ENCODE measurements at regions not wholly inside any gene's neighbourhood (a gene's known extent, or its start where the extent isn't known, plus 50 kb on each side); places are given as distances from the start of the nearest gene placed in this dataset.

GRCh38 chr3:127369356-127369935 is 81.6 kb upstream of the PRR20G start:
- no peak for DNase-seq
- intact Hi-C loops (cut with DNase I) = no loop called here
- Histone ChIP-seq H3K4me1 (replicated peaks in 1 of 2) (no peaks in the 10 kb centered on the region), H3K27ac (no peak overlapping the region), H3K27me3 (no peaks in the 10 kb centered on the region), H3K9me3 (replicated peaks in 1 of 3) (no peaks in the 10 kb centered on the region), H3K4me3 (no peak overlapping the region), H3K36me3 (replicated peaks in 1 of 2) (no peaks in the 10 kb centered on the region)
- 47 to 59% (median 56%) methylated on average over 3 to 4 of the region's 4 CpGs for WGBS, 4 donors
- no peak for TF ChIP-seq CTCF (IDR thresholded peaks at IDR 0.05)

GRCh38 chr3:127368186-127369032 is 80.6 kb upstream of the PRR20G start:
- Histone ChIP-seq H3K27ac (no peak overlapping the region), H3K4me1 (replicated peaks in 1 of 2) (no peaks in the 10 kb centered on the region), H3K9me3 (replicated peaks in 1 of 3) (no peaks in the 10 kb centered on the region), H3K36me3 (replicated peaks in 1 of 2) (no peaks in the 10 kb centered on the region), H3K27me3 (no peaks in the 10 kb centered on the region), H3K4me3 (no peak overlapping the region)
- DNase-seq = no peak
- WGBS, 4 donors = 42 to 63% (median 54%) methylated on average over 8 to 14 of the region's 14 CpGs
- TF ChIP-seq POLR2A (IDR thresholded peaks at IDR 0.05) (no peak), CTCF (IDR thresholded peaks at IDR 0.05) (no peak)
- intact Hi-C loops (cut with DNase I) = no loop called here

GRCh38 chr3:127367593-127367992 is 79.7 kb upstream of the PRR20G start:
- WGBS, 4 donors = 84 to 91% (median 88%) methylated on average over 13 of the region's 13 CpGs
- TF ChIP-seq CTCF (IDR thresholded peaks at IDR 0.05) (no peak), POLR2A (IDR thresholded peaks at IDR 0.05) (no peak)

GRCh38 chr3:127366383-127366782 is 78.5 kb upstream of the PRR20G start:
- Histone ChIP-seq H3K4me1 (replicated peaks in 1 of 2) (no peaks in the 10 kb centered on the region), H3K9me3 (replicated peaks in 1 of 3) (no peaks in the 10 kb centered on the region), H3K36me3 (replicated peaks in 1 of 2) (no peaks in the 10 kb centered on the region), H3K27me3 (peaks cover 5% of the 10 kb centered on the region), H3K4me3 (no peak overlapping the region), H3K27ac (no peak overlapping the region)
- 49 to 69% (median 52%) methylated on average over 6 of the region's 6 CpGs for WGBS, 4 donors
- DNase-seq = no peak
- intact Hi-C loops (cut with DNase I) = no loop called here
- TF ChIP-seq CTCF (IDR thresholded peaks at IDR 0.05) (no peak), POLR2A (IDR thresholded peaks at IDR 0.05) (no peak)

More at GRCh38 chr3:127367593-127367992, 79.7 kb upstream of the PRR20G start:
- H3K4me1 ChIP-seq (replicated peaks in 1 of 2) = no peaks in the 10 kb centered on the region
- no peak overlapping the region for H3K27ac ChIP-seq
- intact Hi-C loops (cut with DNase I) = no loop called here
- DNase-seq = no peak
- H3K27me3 ChIP-seq = peaks cover 2% of the 10 kb centered on the region
- H3K9me3 ChIP-seq (replicated peaks in 1 of 3) = no peaks in the 10 kb centered on the region
- no peaks in the 10 kb centered on the region for H3K36me3 ChIP-seq (replicated peaks in 1 of 2)
- H3K4me3 ChIP-seq = no peak overlapping the region
